ENCODE measurements at regions not wholly inside any gene's neighbourhood (a gene's known extent, or its start where the extent isn't known, plus 50 kb on each side); places are given as distances from the start of the nearest gene placed in this dataset.
"Not testable (repeated sequence)": the region's sequence is repeated elsewhere in the genome, so short reads cannot be mapped to it uniquely, and the experiment has no call there.

DNA sequence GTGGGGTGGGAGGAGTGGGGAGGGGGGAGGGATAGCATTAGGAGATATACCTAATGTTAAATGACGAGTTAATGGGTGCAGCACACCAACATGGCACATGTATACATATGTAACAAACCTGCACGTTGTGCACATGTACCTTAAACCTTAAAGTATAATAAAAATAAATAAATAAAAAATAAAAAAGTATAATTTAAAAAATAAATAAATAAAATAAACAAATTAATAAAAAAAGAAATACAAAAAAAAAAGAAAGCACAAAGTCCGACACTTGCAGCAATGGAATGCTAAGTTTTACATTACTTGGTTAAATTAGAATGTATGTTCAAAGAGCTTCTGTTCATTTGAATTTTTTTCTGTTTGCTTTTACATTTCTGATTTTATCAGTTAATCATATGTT lies 236.5 kb upstream of the POGK start:
- TF ChIP-seq CTCF (IDR thresholded peaks at IDR 0.05 in 4 of 5, conservative IDR thresholded peaks at IDR 0.05 in 1 of 5); POLR2A (IDR thresholded peaks at IDR 0.05): not testable (repeated sequence)

Data from gastrocnemius medialis (tissue), 4 donors.